ENCODE measurements at regions not wholly inside any gene's neighbourhood (a gene's known extent, or its start where the extent isn't known, plus 50 kb on each side); places are given as distances from the start of the nearest gene placed in this dataset.

DNA sequence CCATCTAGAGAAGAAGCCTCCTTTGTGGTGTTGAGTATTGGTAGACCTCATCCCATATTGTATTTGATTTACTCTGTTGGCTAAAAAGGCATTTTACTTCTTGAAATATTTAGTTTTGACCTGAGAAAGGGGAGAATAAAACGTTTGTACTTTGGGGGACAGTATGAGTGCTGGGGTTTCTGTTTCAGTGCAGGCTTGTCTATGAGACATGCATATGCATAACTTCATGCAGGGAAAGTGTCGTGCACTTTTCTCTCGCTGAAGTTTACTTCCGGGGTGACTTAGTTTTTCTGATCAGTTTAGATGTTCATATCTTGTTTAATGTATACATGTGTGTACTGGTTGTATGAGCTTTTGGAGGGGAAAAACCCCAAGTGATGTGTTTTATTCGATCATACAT is 59.5 kb downstream of the UTRN start:
- TF ChIP-seq SP4 (CRISPR knock-in tag; IDR thresholded peaks at IDR 0.05) (no peak), POLR2A (IDR thresholded peaks at IDR 0.05; ENCODE audit: insufficient read depth in 1 of 2, low read depth in 2 of 2, low read length in 2 of 2) (no peak), ZEB1 (IDR thresholded peaks at IDR 0.05; ENCODE audit: insufficient replicate concordance, low read depth) (no peak), EZH2 (conservative IDR thresholded peaks at IDR 0.05; ENCODE audit: low read depth, low read length) (no peak), ZSCAN31 (CRISPR knock-in tag; IDR thresholded peaks at IDR 0.05; ENCODE audit: low read depth) (no peak), TCF7L2 (IDR thresholded peaks at IDR 0.05; ENCODE audit: low read depth, low read length) (no peak), ZNF383 (CRISPR knock-in tag; IDR thresholded peaks at IDR 0.05; ENCODE audit: borderline replicate concordance) (no peak), NFRKB (IDR thresholded peaks at IDR 0.05) (no peak), ERF (CRISPR knock-in tag; IDR thresholded peaks at IDR 0.05) (no peak)
- TF ChIP-seq, protein P1, sequence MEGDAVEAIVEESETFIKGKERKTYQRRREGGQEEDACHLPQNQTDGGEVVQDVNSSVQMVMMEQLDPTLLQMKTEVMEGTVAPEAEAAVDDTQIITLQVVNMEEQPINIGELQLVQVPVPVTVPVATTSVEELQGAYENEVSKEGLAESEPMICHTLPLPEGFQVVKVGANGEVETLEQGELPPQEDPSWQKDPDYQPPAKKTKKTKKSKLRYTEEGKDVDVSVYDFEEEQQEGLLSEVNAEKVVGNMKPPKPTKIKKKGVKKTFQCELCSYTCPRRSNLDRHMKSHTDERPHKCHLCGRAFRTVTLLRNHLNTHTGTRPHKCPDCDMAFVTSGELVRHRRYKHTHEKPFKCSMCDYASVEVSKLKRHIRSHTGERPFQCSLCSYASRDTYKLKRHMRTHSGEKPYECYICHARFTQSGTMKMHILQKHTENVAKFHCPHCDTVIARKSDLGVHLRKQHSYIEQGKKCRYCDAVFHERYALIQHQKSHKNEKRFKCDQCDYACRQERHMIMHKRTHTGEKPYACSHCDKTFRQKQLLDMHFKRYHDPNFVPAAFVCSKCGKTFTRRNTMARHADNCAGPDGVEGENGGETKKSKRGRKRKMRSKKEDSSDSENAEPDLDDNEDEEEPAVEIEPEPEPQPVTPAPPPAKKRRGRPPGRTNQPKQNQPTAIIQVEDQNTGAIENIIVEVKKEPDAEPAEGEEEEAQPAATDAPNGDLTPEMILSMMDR (CRISPR knock-in tag; IDR thresholded peaks at IDR 0.05), result no peak
- TF ChIP-seq, protein P2, sequence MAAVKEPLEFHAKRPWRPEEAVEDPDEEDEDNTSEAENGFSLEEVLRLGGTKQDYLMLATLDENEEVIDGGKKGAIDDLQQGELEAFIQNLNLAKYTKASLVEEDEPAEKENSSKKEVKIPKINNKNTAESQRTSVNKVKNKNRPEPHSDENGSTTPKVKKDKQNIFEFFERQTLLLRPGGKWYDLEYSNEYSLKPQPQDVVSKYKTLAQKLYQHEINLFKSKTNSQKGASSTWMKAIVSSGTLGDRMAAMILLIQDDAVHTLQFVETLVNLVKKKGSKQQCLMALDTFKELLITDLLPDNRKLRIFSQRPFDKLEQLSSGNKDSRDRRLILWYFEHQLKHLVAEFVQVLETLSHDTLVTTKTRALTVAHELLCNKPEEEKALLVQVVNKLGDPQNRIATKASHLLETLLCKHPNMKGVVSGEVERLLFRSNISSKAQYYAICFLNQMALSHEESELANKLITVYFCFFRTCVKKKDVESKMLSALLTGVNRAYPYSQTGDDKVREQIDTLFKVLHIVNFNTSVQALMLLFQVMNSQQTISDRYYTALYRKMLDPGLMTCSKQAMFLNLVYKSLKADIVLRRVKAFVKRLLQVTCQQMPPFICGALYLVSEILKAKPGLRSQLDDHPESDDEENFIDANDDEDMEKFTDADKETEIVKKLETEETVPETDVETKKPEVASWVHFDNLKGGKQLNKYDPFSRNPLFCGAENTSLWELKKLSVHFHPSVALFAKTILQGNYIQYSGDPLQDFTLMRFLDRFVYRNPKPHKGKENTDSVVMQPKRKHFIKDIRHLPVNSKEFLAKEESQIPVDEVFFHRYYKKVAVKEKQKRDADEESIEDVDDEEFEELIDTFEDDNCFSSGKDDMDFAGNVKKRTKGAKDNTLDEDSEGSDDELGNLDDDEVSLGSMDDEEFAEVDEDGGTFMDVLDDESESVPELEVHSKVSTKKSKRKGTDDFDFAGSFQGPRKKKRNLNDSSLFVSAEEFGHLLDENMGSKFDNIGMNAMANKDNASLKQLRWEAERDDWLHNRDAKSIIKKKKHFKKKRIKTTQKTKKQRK (IDR thresholded peaks at IDR 0.05; ENCODE audit: low read length), result no peak
- TF ChIP-seq, protein P3, sequence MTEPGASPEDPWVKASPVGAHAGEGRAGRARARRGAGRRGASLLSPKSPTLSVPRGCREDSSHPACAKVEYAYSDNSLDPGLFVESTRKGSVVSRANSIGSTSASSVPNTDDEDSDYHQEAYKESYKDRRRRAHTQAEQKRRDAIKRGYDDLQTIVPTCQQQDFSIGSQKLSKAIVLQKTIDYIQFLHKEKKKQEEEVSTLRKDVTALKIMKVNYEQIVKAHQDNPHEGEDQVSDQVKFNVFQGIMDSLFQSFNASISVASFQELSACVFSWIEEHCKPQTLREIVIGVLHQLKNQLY (CRISPR knock-in tag; IDR thresholded peaks at IDR 0.05), result no peak
- TF ChIP-seq, protein P4, sequence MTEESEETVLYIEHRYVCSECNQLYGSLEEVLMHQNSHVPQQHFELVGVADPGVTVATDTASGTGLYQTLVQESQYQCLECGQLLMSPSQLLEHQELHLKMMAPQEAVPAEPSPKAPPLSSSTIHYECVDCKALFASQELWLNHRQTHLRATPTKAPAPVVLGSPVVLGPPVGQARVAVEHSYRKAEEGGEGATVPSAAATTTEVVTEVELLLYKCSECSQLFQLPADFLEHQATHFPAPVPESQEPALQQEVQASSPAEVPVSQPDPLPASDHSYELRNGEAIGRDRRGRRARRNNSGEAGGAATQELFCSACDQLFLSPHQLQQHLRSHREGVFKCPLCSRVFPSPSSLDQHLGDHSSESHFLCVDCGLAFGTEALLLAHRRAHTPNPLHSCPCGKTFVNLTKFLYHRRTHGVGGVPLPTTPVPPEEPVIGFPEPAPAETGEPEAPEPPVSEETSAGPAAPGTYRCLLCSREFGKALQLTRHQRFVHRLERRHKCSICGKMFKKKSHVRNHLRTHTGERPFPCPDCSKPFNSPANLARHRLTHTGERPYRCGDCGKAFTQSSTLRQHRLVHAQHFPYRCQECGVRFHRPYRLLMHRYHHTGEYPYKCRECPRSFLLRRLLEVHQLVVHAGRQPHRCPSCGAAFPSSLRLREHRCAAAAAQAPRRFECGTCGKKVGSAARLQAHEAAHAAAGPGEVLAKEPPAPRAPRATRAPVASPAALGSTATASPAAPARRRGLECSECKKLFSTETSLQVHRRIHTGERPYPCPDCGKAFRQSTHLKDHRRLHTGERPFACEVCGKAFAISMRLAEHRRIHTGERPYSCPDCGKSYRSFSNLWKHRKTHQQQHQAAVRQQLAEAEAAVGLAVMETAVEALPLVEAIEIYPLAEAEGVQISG (CRISPR knock-in tag; IDR thresholded peaks at IDR 0.05), result no peak

Measured in HepG2 (cell line).